ENCODE measurements at regions not wholly inside any gene's neighbourhood (a gene's known extent, or its start where the extent isn't known, plus 50 kb on each side); places are given as distances from the start of the nearest gene placed in this dataset.

DNA sequence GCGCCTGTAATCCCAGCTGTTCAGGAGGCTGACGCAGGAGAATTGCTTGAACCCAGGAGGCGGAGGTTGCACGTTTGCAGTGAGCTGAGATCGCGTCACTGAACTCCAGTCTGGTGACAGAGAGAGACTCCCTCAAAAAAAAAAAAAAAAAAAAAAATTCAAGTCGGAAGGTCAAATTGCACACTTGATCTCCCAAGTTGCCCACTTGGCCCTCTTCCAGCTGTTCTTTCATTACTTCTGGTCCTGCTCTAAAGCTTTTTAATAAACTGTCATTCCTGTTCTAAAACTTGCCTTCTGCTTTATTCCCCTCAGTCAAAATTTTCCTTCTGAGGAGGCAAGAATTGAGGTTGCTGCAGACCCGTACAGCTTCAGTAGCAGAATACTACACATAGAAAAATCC, 2358.0 kb downstream of the ARAP2 start:
- DNase-seq: no peak
- Histone ChIP-seq H3K27ac (ENCODE audit: low read depth, low read length) (no peak overlapping the region), H3K4me1 (ENCODE audit: insufficient read depth, low read length) (no peaks in the 10 kb centered on the region), H3K36me3 (ENCODE audit: insufficient read depth, low read length) (no peaks in the 10 kb centered on the region), H3K9me3 (ENCODE audit: control insufficient read depth in 1 of 2, low read length in 2 of 2) (no peaks in the 10 kb centered on the region), H3K4me3 (ENCODE audit: low read length in 2 of 2) (no peak overlapping the region), H3K27me3 (ENCODE audit: insufficient read depth, low read length) (no peaks in the 10 kb centered on the region)
- Mint-ChIP-seq H3K27me3 (no peaks in the 10 kb centered on the region), H3K27ac (no peak overlapping the region), H3K9me3 (peaks cover 0 to 25% (median 5%) of the 10 kb centered on the region in 8 donors), H3K4me1 (no peaks in the 10 kb centered on the region), H3K36me3 (no peaks in the 10 kb centered on the region), H3K4me3 (no peak overlapping the region)
- intact Hi-C loops (cut with micrococcal nuclease): no loop called here
- POLR2A ChIA-PET (ENCODE audit: partially characterized antibody): no interaction called here
- CTCF ChIA-PET (ENCODE audit: partially characterized antibody): no interaction called here

DNA sequence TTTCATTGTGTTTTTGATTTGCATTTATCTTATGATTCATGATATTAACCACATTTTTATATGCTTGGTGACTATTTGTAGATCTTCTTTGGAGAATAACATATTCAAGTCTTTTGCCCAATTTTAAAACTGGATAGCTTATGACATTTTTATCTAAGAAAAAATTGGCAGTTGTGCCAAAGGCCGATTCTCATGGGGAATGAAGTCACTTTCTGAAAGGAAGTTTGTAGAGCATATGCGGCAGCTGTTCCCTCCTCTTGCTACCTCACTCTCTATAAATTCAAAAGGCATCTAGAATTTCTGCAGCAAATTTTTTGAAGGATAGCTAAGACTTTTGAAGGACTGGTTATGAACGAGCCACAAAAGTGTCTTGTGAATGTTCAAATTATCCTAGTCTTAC, 2353.5 kb downstream of the ARAP2 start:
- Histone ChIP-seq H3K4me1 (ENCODE audit: insufficient read depth, low read length) (no peaks in the 10 kb centered on the region), H3K27me3 (ENCODE audit: insufficient read depth, low read length) (no peaks in the 10 kb centered on the region), H3K4me3 (ENCODE audit: low read length in 2 of 2) (no peak overlapping the region), H3K36me3 (ENCODE audit: insufficient read depth, low read length) (no peaks in the 10 kb centered on the region), H3K27ac (ENCODE audit: low read depth, low read length) (no peak overlapping the region), H3K9me3 (ENCODE audit: control insufficient read depth in 1 of 2, low read length in 2 of 2) (no peaks in the 10 kb centered on the region)
- no peaks in the 10 kb centered on the region for H3K36me3 Mint-ChIP-seq
- H3K27ac Mint-ChIP-seq: no peak overlapping the region
- DNase-seq: no peak
- H3K27me3 Mint-ChIP-seq: no peaks in the 10 kb centered on the region
- peaks cover 0 to 27% (median 6%) of the 10 kb centered on the region in 8 donors for H3K9me3 Mint-ChIP-seq
- H3K4me3 Mint-ChIP-seq: no peak overlapping the region
- H3K4me1 Mint-ChIP-seq: no peaks in the 10 kb centered on the region
- ChIA-PET POLR2A (ENCODE audit: partially characterized antibody) (no interaction called here), CTCF (ENCODE audit: partially characterized antibody) (no interaction called here)
- intact Hi-C loops (cut with micrococcal nuclease): no loop called here

DNA sequence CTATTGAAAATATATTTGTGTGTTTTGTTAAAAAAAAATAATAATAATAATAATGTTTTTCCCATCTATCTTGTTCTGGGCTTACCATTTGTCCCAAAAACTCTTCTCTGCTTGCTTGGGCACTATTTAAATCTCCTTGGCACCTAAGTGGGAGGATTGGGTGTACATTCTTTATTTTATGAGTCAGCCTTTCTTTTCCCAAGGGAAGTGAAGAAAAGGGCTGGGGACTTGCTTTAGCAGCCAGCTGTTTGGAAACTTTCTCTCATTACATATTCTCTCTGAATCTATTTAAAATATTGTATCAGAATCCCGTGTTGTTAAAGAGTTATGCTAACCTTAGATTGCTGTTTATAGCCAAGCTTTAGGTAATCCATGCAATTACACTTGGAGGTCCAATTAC, 2332.4 kb downstream of the ARAP2 start:
- Mint-ChIP-seq H3K9me3 (peaks cover 0 to 17% (median 4%) of the 10 kb centered on the region in 8 donors), H3K36me3 (no peaks in the 10 kb centered on the region), H3K27me3 (no peaks in the 10 kb centered on the region), H3K27ac (no peak overlapping the region), H3K4me1 (no peaks in the 10 kb centered on the region), H3K4me3 (no peak overlapping the region)
- intact Hi-C loops (cut with micrococcal nuclease): no loop called here
- POLR2A ChIA-PET (ENCODE audit: partially characterized antibody): no interaction called here
- no peaks in the 10 kb centered on the region for H3K9me3 ChIP-seq (ENCODE audit: control insufficient read depth in 1 of 2, low read length in 2 of 2)
- no peaks in the 10 kb centered on the region for H3K27me3 ChIP-seq (ENCODE audit: insufficient read depth, low read length)
- CTCF ChIA-PET (ENCODE audit: partially characterized antibody): no interaction called here
- H3K4me1 ChIP-seq (ENCODE audit: insufficient read depth, low read length): no peaks in the 10 kb centered on the region
- H3K27ac ChIP-seq (ENCODE audit: low read depth, low read length): no peak overlapping the region
- H3K4me3 ChIP-seq (ENCODE audit: low read length in 2 of 2): no peak overlapping the region
- no peak for DNase-seq
- H3K36me3 ChIP-seq (ENCODE audit: insufficient read depth, low read length): no peaks in the 10 kb centered on the region

DNA sequence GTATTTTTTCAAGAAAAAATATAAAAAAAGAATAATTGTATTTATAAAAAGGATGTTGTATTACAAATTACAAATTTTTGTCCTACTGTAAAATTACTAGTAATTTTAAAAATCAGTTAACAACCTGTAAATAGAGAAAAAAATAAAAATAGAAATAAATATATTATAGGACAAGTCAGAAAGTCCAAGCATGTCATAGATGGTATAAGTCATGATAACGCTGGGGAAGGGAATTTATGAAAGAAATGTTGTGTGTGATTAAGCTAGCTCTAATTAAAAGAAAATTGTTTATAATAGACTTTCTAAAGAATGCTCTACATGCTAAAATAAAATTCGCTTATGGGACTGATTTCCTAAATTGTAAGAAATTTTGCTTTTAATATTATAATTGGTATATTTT, 2329.9 kb downstream of the ARAP2 start:
- ChIA-PET POLR2A (ENCODE audit: partially characterized antibody) (no interaction called here), CTCF (ENCODE audit: partially characterized antibody) (no interaction called here)
- H3K27me3 ChIP-seq (ENCODE audit: insufficient read depth, low read length): no peaks in the 10 kb centered on the region
- H3K36me3 ChIP-seq (ENCODE audit: insufficient read depth, low read length): no peaks in the 10 kb centered on the region
- Mint-ChIP-seq H3K27me3 (no peaks in the 10 kb centered on the region), H3K27ac (no peak overlapping the region), H3K36me3 (no peaks in the 10 kb centered on the region), H3K4me1 (no peaks in the 10 kb centered on the region), H3K9me3 (peaks cover 0 to 16% (median 3%) of the 10 kb centered on the region in 8 donors), H3K4me3 (no peak overlapping the region)
- no peaks in the 10 kb centered on the region for H3K4me1 ChIP-seq (ENCODE audit: insufficient read depth, low read length)
- intact Hi-C loops (cut with micrococcal nuclease): no loop called here
- no peaks in the 10 kb centered on the region for H3K9me3 ChIP-seq (ENCODE audit: control insufficient read depth in 1 of 2, low read length in 2 of 2)
- H3K4me3 ChIP-seq (ENCODE audit: low read length in 2 of 2): no peak overlapping the region
- DNase-seq: no peak
- H3K27ac ChIP-seq (ENCODE audit: low read depth, low read length): no peak overlapping the region

DNA sequence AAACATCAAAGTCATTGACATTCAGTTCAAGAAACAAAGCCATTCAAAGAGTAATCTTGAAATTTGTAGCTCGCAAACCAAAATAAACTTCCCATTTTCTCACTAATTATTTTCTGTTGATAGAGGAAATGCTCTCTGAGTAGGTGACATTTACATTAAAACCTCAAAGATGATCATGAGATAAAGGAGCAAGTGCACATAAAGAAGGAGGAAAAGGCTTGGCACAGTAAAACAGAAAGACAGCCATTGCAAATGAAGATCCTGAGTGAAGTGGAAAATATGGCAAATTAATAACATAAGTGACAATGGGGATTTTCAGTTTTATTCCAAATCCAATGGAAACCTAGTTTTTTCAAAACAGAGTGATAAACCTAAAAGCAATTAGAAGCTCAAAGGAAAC, 2320.8 kb downstream of the ARAP2 start:
- DNase-seq: no peak
- Mint-ChIP-seq H3K9me3 (peaks cover 2 to 17% (median 10%) of the 10 kb centered on the region in 8 donors), H3K4me3 (no peak overlapping the region), H3K36me3 (no peaks in the 10 kb centered on the region), H3K27ac (no peak overlapping the region), H3K27me3 (no peaks in the 10 kb centered on the region), H3K4me1 (no peaks in the 10 kb centered on the region)
- intact Hi-C loops (cut with micrococcal nuclease): no loop called here
- ChIA-PET POLR2A (ENCODE audit: partially characterized antibody) (no interaction called here), CTCF (ENCODE audit: partially characterized antibody) (no interaction called here)
- Histone ChIP-seq H3K4me3 (ENCODE audit: low read length in 2 of 2) (no peak overlapping the region), H3K9me3 (ENCODE audit: control insufficient read depth in 1 of 2, low read length in 2 of 2) (no peaks in the 10 kb centered on the region), H3K36me3 (ENCODE audit: insufficient read depth, low read length) (no peaks in the 10 kb centered on the region), H3K4me1 (ENCODE audit: insufficient read depth, low read length) (no peaks in the 10 kb centered on the region), H3K27ac (ENCODE audit: low read depth, low read length) (no peak overlapping the region), H3K27me3 (ENCODE audit: insufficient read depth, low read length) (no peaks in the 10 kb centered on the region)

DNA sequence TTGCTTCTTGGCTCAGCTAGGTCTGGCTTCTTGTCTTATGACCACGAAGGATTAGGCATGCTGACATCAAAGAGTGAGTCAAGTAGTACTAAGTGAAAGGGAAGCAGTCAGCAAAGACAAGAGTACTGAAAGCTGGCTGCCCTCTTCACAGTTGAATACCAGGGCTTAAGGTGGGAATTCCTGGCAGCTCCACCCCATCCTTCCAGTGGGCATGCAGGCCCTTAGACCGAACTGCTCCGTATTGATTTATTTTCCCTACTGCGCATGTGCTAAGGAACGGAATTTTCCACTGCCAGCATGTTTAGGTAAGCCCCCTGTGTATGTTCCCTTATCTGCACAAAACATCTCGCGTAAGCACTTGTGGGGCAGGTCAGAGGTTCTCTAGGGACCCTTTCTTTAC, 2320.1 kb downstream of the ARAP2 start:
- H3K27me3 ChIP-seq (ENCODE audit: insufficient read depth, low read length): no peaks in the 10 kb centered on the region
- Mint-ChIP-seq H3K27ac (no peak overlapping the region), H3K9me3 (peaks cover 2 to 17% (median 10%) of the 10 kb centered on the region in 8 donors), H3K36me3 (no peaks in the 10 kb centered on the region), H3K27me3 (no peaks in the 10 kb centered on the region), H3K4me3 (no peak overlapping the region), H3K4me1 (no peaks in the 10 kb centered on the region)
- intact Hi-C loops (cut with micrococcal nuclease): no loop called here
- H3K4me3 ChIP-seq (ENCODE audit: low read length in 2 of 2): no peak overlapping the region
- POLR2A ChIA-PET (ENCODE audit: partially characterized antibody): no interaction called here
- no peaks in the 10 kb centered on the region for H3K36me3 ChIP-seq (ENCODE audit: insufficient read depth, low read length)
- CTCF ChIA-PET (ENCODE audit: partially characterized antibody): no interaction called here
- H3K4me1 ChIP-seq (ENCODE audit: insufficient read depth, low read length): no peaks in the 10 kb centered on the region
- H3K27ac ChIP-seq (ENCODE audit: low read depth, low read length): no peak overlapping the region
- no peaks in the 10 kb centered on the region for H3K9me3 ChIP-seq (ENCODE audit: control insufficient read depth in 1 of 2, low read length in 2 of 2)
- DNase-seq: no peak

DNA sequence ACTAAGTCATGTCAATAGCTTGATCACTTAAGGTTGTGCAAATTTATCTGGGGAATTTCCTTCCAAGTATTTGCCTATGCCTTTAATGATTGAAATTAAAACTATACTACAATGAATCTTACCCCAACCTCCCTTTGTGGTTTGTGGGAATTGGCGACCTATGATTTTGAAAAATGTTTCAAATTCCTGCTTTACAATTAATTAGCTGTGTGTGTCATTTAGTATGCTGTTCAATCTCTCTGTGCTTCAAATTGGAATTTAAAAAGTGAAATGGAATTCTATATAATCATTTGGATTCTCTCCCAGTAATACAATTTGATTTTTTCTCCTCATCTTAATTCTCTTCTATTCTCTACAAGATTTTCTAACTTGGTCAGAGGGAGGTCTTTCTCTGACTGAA, 2319.5 kb downstream of the ARAP2 start:
- H3K27ac ChIP-seq (ENCODE audit: low read depth, low read length): no peak overlapping the region
- ChIA-PET CTCF (ENCODE audit: partially characterized antibody) (no interaction called here), POLR2A (ENCODE audit: partially characterized antibody) (no interaction called here)
- intact Hi-C loops (cut with micrococcal nuclease): no loop called here
- Mint-ChIP-seq H3K4me1 (no peaks in the 10 kb centered on the region), H3K4me3 (no peak overlapping the region), H3K36me3 (no peaks in the 10 kb centered on the region), H3K9me3 (peaks cover 2 to 17% (median 9%) of the 10 kb centered on the region in 8 donors), H3K27ac (no peak overlapping the region), H3K27me3 (no peaks in the 10 kb centered on the region)
- H3K4me3 ChIP-seq (ENCODE audit: low read length in 2 of 2): no peak overlapping the region
- H3K4me1 ChIP-seq (ENCODE audit: insufficient read depth, low read length): no peaks in the 10 kb centered on the region
- no peaks in the 10 kb centered on the region for H3K9me3 ChIP-seq (ENCODE audit: control insufficient read depth in 1 of 2, low read length in 2 of 2)
- no peaks in the 10 kb centered on the region for H3K27me3 ChIP-seq (ENCODE audit: insufficient read depth, low read length)
- H3K36me3 ChIP-seq (ENCODE audit: insufficient read depth, low read length): no peaks in the 10 kb centered on the region
- DNase-seq: no peak

DNA sequence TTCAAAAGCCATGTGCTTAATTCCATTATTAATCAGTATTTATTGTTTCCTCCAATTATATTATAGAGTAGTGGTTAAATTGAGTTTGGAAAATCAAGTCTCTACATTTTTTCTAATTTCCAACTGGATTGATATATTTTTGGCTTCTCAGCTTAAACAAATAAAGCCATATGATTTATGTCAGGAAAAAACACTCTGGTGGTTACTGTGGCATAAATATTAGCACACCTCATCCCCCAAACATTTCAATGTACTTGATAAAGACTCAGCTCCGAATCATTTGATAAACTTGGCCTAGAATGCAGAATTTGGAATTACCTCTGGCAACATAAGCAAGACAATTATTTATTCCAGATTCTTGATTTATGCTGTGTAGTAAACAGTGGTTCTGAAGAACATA, 2313.8 kb downstream of the ARAP2 start:
- Histone ChIP-seq H3K36me3 (ENCODE audit: insufficient read depth, low read length) (no peaks in the 10 kb centered on the region), H3K9me3 (ENCODE audit: control insufficient read depth in 1 of 2, low read length in 2 of 2) (no peaks in the 10 kb centered on the region), H3K4me1 (ENCODE audit: insufficient read depth, low read length) (no peaks in the 10 kb centered on the region), H3K4me3 (ENCODE audit: low read length in 2 of 2) (no peak overlapping the region), H3K27me3 (ENCODE audit: insufficient read depth, low read length) (no peaks in the 10 kb centered on the region), H3K27ac (ENCODE audit: low read depth, low read length) (no peak overlapping the region)
- Mint-ChIP-seq H3K9me3 (peaks cover 3 to 20% (median 10%) of the 10 kb centered on the region in 8 donors), H3K4me3 (no peak overlapping the region), H3K27me3 (no peaks in the 10 kb centered on the region), H3K27ac (no peak overlapping the region), H3K36me3 (no peaks in the 10 kb centered on the region), H3K4me1 (no peaks in the 10 kb centered on the region)
- no peak for DNase-seq
- ChIA-PET CTCF (ENCODE audit: partially characterized antibody) (no interaction called here), POLR2A (ENCODE audit: partially characterized antibody) (no interaction called here)
- intact Hi-C loops (cut with micrococcal nuclease): no loop called here
